Kidney epithelial cell (primary cell): ENCODE measurements at regions not wholly inside any gene's neighbourhood (a gene's known extent, or its start where the extent isn't known, plus 50 kb on each side); places are given as distances from the start of the nearest gene placed in this dataset.

Experiments
- DNase-seq: peaks from one replicate; pipeline ENCODE4 v3.0.0-alpha.2; 2010; ENCODE audit warnings: low read depth
- H3K27me3 ChIP-seq: 2 replicates; pipeline ENCODE4 v1.6.0; 2011; ENCODE audit warnings: low read length; ENCODE audit not compliant: control insufficient read depth, insufficient read depth
- H3K36me3 ChIP-seq: 2 replicates; pipeline ENCODE4 v1.5.1; 2011; ENCODE audit warnings: low read length; ENCODE audit not compliant: control insufficient read depth, insufficient read depth
- H3K4me3 ChIP-seq: 2 replicates; pipeline ENCODE4 v1.5.1; 2011; ENCODE audit warnings: low read depth, mild to moderate bottlenecking, control low read depth, low read length
- TF ChIP-seq, protein P1 (sequence below): IDR thresholded peaks from 2 replicates; pipeline ENCODE4 v1.5.1; 2011; ENCODE audit warnings: mild to moderate bottlenecking, moderate library complexity, low read length, control low read depth, inconsistent platforms; ENCODE audit not compliant: insufficient read depth, poor library complexity, severe bottlenecking

DNA sequence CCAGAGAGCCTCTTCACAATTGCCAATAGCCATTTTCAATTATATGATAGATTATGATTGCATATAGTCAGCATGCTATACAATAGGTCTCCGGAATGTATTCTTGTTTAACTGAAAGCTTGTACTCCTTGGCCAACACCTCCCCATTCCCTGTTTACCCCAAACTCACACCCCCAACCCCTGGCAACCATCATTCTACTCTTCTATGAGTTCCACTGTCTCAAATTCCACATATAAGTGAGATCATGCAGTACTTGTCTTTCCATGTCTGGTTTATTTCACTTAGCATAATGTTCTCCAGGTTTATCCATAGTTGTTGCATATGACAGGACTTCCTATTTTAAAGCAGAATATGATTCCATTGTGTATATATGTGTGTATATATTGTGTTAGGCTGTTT, 110.7 kb upstream of the STC2 start:
- TF ChIP-seq, protein P1, sequence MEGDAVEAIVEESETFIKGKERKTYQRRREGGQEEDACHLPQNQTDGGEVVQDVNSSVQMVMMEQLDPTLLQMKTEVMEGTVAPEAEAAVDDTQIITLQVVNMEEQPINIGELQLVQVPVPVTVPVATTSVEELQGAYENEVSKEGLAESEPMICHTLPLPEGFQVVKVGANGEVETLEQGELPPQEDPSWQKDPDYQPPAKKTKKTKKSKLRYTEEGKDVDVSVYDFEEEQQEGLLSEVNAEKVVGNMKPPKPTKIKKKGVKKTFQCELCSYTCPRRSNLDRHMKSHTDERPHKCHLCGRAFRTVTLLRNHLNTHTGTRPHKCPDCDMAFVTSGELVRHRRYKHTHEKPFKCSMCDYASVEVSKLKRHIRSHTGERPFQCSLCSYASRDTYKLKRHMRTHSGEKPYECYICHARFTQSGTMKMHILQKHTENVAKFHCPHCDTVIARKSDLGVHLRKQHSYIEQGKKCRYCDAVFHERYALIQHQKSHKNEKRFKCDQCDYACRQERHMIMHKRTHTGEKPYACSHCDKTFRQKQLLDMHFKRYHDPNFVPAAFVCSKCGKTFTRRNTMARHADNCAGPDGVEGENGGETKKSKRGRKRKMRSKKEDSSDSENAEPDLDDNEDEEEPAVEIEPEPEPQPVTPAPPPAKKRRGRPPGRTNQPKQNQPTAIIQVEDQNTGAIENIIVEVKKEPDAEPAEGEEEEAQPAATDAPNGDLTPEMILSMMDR, result no peak
- Histone ChIP-seq H3K36me3 (no peaks in the 10 kb centered on the region), H3K4me3 (no peak overlapping the region), H3K27me3 (no peaks in the 10 kb centered on the region)
- DNase-seq, result no peak

GRCh38 chr5:173435447-173435846, 107.2 kb upstream of the STC2 start:
- no peaks in the 10 kb centered on the region for H3K27me3 ChIP-seq
- TF ChIP-seq, protein P1, result no peak
- no peaks in the 10 kb centered on the region for H3K36me3 ChIP-seq
- H3K4me3 ChIP-seq, result no peak overlapping the region
- DNase-seq, result no peak

DNA sequence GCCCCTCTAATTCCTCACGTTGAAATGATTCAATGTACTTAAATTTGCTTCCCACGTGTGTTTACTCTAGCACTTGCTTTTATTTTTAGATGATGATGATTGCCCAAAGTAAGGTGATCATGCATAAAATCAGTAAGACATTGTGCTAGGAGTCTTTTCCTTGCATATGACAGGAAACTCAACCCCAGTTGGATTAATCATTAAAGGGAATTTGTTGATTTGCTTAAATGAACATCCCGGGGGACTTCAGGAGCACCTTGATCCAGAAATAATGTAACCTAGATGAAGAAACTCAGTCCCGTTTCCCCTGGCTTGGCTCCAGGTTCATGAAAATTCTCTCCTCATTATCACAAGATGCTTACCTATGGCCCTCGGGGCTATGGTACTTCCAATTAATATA, 106.1 kb upstream of the STC2 start:
- no peak for DNase-seq
- no peak overlapping the region for H3K4me3 ChIP-seq
- no peaks in the 10 kb centered on the region for H3K27me3 ChIP-seq
- no peaks in the 10 kb centered on the region for H3K36me3 ChIP-seq
- TF ChIP-seq, protein P1, result no peak

- TF ChIP-seq, protein P1, result no peak
- Histone ChIP-seq H3K36me3 (no peaks in the 10 kb centered on the region), H3K4me3 (no peak overlapping the region), H3K27me3 (no peaks in the 10 kb centered on the region)
- DNase-seq, result no peak
Observed at GRCh38 chr5:173430394-173430793, 102.2 kb upstream of the STC2 start.

DNA sequence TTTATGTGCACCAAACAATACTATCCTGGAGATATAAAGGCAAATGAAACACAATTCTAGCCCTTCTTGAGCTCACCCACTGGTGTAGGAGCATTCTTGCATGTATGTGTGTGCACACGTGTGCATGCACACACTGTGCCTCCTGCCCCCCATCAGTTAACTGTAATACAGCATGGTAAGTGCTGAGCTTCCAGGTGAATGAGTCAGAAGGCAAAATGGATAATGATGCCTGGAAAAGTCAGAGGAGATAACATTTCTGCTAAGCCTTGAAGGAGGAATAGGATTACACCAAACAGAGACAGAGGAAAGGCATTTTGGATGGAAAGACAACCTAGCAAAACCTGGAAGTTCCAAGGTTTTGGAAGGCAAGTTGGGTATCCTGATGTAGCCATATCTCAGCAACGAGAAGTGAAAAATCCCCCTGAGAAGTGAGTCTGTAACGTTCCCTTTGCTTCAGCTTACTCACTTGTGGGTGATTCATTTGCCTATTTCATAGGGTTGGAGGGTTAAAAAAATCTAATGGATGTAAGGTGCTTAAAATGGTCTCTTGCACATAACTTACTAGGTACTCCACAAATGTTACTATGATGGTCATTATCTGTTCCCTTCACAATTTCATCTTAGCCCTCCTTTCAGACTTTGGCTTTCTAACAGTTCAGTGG, 101.4 kb upstream of the STC2 start:
- H3K4me3 ChIP-seq, result no peak overlapping the region
- no peak for DNase-seq
- H3K36me3 ChIP-seq, result no peaks in the 10 kb centered on the region
- TF ChIP-seq, protein P1, result no peak
- no peaks in the 10 kb centered on the region for H3K27me3 ChIP-seq
